ENCODE measurements at regions not wholly inside any gene's neighbourhood (a gene's known extent, or its start where the extent isn't known, plus 50 kb on each side); places are given as distances from the start of the nearest gene placed in this dataset.

DNA sequence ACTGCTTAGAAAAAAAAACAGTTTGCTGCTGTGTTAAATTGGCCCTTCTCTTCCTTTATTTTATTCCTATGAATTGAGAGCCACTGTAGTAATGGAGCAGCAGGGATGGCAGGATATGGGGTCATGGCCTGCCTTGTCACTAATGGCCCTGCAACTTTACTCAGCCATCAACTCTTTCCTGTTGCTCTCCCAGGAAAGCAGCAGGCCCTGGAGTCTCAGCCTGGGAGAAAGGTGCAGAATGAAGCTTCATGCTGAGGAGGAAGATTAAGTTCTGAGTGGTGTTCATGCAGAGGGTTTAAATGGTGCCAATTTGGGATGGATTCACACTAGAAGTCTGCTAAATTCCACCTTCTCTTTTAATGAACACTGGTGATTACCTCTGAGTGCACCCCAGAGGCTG lies 285.6 kb downstream of the GPAT3 start:
- intact Hi-C loops (cut with DNase I; ENCODE audit: low total_unique reads) (no loop called here), in situ Hi-C loops (cut with MboI; ENCODE audit: low sequenced_read_pairs in 4 of 4) (no loop called here)
- Histone ChIP-seq H3K4me3 (no peak overlapping the region), H3K27ac (no peak overlapping the region), H3K27me3 (no peaks in the 10 kb centered on the region), H3K9me3 (no peaks in the 10 kb centered on the region), H3K4me1 (no peaks in the 10 kb centered on the region), H3K36me3 (no peaks in the 10 kb centered on the region)
- TF ChIP-seq, protein P1, sequence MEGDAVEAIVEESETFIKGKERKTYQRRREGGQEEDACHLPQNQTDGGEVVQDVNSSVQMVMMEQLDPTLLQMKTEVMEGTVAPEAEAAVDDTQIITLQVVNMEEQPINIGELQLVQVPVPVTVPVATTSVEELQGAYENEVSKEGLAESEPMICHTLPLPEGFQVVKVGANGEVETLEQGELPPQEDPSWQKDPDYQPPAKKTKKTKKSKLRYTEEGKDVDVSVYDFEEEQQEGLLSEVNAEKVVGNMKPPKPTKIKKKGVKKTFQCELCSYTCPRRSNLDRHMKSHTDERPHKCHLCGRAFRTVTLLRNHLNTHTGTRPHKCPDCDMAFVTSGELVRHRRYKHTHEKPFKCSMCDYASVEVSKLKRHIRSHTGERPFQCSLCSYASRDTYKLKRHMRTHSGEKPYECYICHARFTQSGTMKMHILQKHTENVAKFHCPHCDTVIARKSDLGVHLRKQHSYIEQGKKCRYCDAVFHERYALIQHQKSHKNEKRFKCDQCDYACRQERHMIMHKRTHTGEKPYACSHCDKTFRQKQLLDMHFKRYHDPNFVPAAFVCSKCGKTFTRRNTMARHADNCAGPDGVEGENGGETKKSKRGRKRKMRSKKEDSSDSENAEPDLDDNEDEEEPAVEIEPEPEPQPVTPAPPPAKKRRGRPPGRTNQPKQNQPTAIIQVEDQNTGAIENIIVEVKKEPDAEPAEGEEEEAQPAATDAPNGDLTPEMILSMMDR (IDR thresholded peaks at IDR 0.05 in 4 of 5, conservative IDR thresholded peaks at IDR 0.05 in 1 of 5): no peak
- no peak for TF ChIP-seq POLR2A (IDR thresholded peaks at IDR 0.05)
- ATAC-seq (no peak), DNase-seq (no peak)

DNA sequence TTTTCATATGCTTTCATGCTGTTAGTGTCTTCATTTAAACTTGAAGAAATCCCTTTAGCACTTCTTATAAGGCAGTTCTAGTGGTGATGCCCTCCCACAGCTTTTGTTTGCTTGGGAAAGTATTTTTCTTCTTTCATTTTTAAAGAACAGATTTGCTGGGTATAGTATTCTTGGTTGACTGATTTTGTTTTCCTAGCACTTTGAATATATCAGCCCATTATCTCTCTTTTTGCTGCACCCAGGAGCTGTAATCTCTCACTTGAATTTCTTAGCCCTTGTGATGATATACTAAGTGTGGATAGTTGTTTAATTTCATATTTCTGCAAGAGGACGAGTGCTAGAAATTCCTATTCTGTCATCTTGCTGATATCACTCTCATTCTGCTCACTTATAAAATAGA lies 283.7 kb downstream of the GPAT3 start:
- Histone ChIP-seq H3K36me3 (no peaks in the 10 kb centered on the region), H3K4me1 (no peaks in the 10 kb centered on the region), H3K4me3 (no peak overlapping the region), H3K9me3 (no peaks in the 10 kb centered on the region), H3K27ac (no peak overlapping the region), H3K27me3 (no peaks in the 10 kb centered on the region)
- intact Hi-C loops (cut with DNase I; ENCODE audit: low total_unique reads) (no loop called here), in situ Hi-C loops (cut with MboI; ENCODE audit: low sequenced_read_pairs in 4 of 4) (no loop called here)
- DNase-seq (no peak), ATAC-seq (no peak)
- TF ChIP-seq, protein P1 (IDR thresholded peaks at IDR 0.05 in 4 of 5, conservative IDR thresholded peaks at IDR 0.05 in 1 of 5): no peak
- no peak for TF ChIP-seq POLR2A (IDR thresholded peaks at IDR 0.05)

DNA sequence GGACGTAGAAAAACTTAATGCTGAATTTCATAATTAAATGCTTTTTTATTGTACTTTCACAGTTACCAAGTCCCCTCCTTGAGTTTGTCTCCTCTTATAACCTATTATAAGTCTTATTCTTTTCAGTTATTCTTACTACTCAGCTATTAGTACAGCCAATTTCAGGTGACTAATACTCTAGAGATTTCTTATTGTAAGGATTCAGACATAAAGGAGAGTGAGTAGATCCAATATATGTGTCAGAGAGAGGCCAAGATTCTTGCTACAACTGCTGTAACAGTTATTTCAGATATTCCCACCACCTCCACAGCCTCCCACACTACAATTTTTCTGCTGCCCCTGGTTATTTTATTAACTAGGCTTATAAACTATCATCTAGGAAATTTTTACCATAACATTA lies 274.5 kb downstream of the GPAT3 start:
- in situ Hi-C loops (cut with MboI; ENCODE audit: low sequenced_read_pairs in 4 of 4): no loop called here
- Histone ChIP-seq H3K36me3 (no peaks in the 10 kb centered on the region), H3K4me3 (no peak overlapping the region), H3K9me3 (no peaks in the 10 kb centered on the region), H3K27ac (no peak overlapping the region), H3K4me1 (no peaks in the 10 kb centered on the region), H3K27me3 (no peaks in the 10 kb centered on the region)
- intact Hi-C loops (cut with DNase I; ENCODE audit: low total_unique reads): no loop called here
- ATAC-seq (no peak), DNase-seq (no peak)
- TF ChIP-seq, protein P1 (IDR thresholded peaks at IDR 0.05 in 4 of 5, conservative IDR thresholded peaks at IDR 0.05 in 1 of 5): no peak
- TF ChIP-seq POLR2A (IDR thresholded peaks at IDR 0.05): no peak

DNA sequence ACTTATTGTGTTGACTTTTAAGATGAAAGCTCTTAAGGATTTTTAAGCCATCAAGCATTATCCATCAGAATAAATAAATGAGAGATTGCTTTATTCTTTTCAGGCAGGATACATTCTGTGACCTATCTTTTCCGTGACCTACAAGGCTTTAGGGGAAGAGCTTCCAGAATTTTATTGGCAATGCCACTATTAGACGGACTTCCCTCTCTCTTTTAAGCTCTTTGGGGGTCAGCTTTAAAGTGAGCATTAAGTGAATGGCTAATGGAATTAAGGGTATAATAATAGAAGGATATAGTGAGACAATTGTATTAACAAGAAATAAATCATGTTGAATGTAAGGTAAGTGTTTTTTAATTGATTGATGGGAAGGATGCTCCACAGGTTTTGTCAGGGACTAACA lies 273.7 kb downstream of the GPAT3 start:
- Histone ChIP-seq H3K36me3 (no peaks in the 10 kb centered on the region), H3K4me3 (no peak overlapping the region), H3K9me3 (no peaks in the 10 kb centered on the region), H3K27me3 (no peaks in the 10 kb centered on the region), H3K27ac (no peak overlapping the region), H3K4me1 (no peaks in the 10 kb centered on the region)
- DNase-seq (no peak), ATAC-seq (no peak)
- intact Hi-C loops (cut with DNase I; ENCODE audit: low total_unique reads): no loop called here
- TF ChIP-seq, protein P1 (IDR thresholded peaks at IDR 0.05 in 4 of 5, conservative IDR thresholded peaks at IDR 0.05 in 1 of 5): no peak
- no peak for TF ChIP-seq POLR2A (IDR thresholded peaks at IDR 0.05)
- in situ Hi-C loops (cut with MboI; ENCODE audit: low sequenced_read_pairs in 4 of 4): no loop called here

DNA sequence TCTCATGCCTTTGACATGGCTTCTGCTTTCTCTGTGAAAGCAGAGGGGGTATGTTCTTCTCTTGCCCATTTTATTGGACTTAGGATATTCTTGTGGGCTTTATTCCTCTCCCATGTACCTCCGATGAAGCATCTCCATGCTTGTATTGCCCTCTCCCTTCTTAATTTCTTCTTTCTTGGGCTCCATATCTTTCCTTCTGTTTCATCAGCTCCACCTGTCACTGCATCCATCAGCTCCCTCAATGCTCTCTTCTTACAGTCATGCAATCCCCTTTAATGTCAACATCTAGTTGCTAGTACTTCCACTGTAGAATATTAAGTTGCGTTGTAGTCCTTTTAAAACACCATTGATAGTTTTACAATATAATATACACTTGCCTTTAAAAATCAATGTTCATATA lies 257.6 kb downstream of the GPAT3 start:
- Histone ChIP-seq H3K36me3 (no peaks in the 10 kb centered on the region), H3K27me3 (no peaks in the 10 kb centered on the region), H3K4me3 (no peak overlapping the region), H3K4me1 (no peaks in the 10 kb centered on the region), H3K9me3 (no peaks in the 10 kb centered on the region), H3K27ac (no peak overlapping the region)
- no peak for ATAC-seq
- DNase-seq: no peak
- in situ Hi-C loops (cut with MboI; ENCODE audit: low sequenced_read_pairs in 4 of 4) (no loop called here), intact Hi-C loops (cut with DNase I; ENCODE audit: low total_unique reads) (no loop called here)
- TF ChIP-seq, protein P1 (IDR thresholded peaks at IDR 0.05 in 4 of 5, conservative IDR thresholded peaks at IDR 0.05 in 1 of 5): no peak
- no peak for TF ChIP-seq POLR2A (IDR thresholded peaks at IDR 0.05)
